ENCODE measurements at regions not wholly inside any gene's neighbourhood (a gene's known extent, or its start where the extent isn't known, plus 50 kb on each side); places are given as distances from the start of the nearest gene placed in this dataset.
A peak's percentile ranks its signal among the peaks of the same experiment; 100 is the strongest.

DNA sequence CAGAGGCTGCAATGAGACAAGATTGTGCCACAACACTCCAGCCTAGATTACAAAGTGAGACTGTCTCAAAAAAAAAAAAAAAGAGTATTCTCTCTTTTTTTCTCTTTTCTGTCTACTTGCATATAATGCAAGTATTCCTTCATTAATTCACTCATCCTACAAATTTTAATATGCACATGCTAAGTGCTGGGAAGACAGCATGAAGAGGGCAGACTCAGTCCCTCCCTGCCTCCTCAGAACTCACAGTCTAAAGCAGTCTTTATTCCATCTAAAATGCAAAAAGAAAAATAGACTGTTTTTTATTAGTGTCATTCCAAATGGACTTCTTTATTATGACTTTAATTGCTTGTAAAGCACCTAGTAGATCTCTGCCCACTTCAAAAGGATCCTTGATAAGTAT lies 85.6 kb downstream of the NKX6-1 start:
- no peaks in the 10 kb centered on the region for H3K36me3 ChIP-seq
- H3K27me3 ChIP-seq, result no peaks in the 10 kb centered on the region
- intact Hi-C loops (cut with DNase I), result no loop called here
- H3K4me3 ChIP-seq (replicated peaks in 1 of 3), result no peak overlapping the region
- peaks cover 22 to 38% of the 10 kb centered on the region in 2 donors for H3K4me1 ChIP-seq
- H3K27ac ChIP-seq, result no peak overlapping the region
- no peaks in the 10 kb centered on the region for H3K9me3 ChIP-seq
- TF ChIP-seq POLR2A (IDR thresholded peaks at IDR 0.05), result no peak
- TF ChIP-seq, protein P1, sequence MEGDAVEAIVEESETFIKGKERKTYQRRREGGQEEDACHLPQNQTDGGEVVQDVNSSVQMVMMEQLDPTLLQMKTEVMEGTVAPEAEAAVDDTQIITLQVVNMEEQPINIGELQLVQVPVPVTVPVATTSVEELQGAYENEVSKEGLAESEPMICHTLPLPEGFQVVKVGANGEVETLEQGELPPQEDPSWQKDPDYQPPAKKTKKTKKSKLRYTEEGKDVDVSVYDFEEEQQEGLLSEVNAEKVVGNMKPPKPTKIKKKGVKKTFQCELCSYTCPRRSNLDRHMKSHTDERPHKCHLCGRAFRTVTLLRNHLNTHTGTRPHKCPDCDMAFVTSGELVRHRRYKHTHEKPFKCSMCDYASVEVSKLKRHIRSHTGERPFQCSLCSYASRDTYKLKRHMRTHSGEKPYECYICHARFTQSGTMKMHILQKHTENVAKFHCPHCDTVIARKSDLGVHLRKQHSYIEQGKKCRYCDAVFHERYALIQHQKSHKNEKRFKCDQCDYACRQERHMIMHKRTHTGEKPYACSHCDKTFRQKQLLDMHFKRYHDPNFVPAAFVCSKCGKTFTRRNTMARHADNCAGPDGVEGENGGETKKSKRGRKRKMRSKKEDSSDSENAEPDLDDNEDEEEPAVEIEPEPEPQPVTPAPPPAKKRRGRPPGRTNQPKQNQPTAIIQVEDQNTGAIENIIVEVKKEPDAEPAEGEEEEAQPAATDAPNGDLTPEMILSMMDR (IDR thresholded peaks at IDR 0.05), result no peak
- DNase-seq, result no peak

DNA sequence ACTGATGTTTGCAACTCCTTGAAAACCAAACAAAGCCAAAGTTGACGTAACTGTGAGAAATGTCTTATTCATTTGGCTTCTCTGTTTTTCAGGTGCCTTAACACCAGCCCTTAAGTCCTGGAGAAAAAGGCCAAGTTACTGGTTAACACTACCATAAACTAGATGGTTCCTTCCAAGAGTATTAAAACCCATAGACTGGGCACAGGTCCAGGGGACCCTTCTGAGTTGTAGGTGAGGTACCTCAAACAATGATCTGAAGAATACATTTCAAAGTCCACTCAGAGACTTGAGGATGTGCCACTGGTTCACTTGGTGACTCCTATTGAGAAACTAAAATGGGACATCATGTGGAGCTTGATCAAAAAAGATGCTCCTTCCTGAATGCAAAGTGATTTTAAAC lies 87.0 kb downstream of the NKX6-1 start:
- Histone ChIP-seq H3K27me3 (no peaks in the 10 kb centered on the region), H3K4me3 (replicated peaks in 1 of 3) (no peak overlapping the region)

DNA sequence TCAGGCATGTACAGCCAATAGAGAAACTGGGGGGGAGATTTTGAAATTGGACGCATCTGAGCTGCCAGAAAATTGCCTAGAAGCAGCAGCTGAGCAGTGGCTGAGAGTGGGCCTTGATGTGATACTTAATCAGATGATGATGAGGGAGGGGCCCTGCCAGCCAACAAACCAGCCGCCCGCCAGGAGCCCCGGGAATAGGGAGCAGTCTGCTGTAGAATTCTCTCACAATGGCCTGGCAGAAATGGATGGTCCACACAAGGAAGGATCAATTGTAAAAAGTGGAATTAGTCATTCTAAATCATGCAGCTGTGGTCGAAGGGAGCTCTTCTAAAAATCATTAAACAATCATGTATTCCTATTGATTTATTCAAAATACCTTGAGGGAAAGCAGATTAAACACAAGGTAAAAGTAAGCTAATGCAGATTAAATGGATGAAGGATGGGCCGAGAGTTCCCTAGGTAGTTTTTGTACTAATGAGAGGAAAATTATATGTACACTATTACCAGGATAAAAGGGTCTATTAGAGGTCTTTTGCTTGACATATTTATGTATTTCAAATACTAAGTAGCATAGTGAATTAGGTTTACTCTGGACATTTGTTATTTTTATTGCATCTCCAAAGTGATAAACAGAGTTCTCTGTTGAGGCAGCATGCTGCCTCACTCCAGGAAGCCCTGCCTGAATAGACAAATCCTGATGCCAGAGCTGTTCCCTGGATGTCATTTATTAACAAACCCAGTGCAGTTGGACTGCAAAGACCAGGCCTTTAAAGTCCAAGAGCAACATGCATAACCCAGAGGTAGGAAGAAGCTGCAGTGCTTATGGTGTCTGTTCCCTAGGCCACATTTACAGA lies 91.3 kb downstream of the NKX6-1 start:
- 87 to 91% methylated on average over 6 of the region's 6 CpGs for WGBS, 2 donors
- no peak for DNase-seq

More for the DNA sequence above, 87.0 kb downstream of the NKX6-1 start:
- DNase-seq, result no peak
- Histone ChIP-seq H3K27ac (peak overlapping the region in 1 of 3 donors; percentile 50), H3K4me1 (peaks cover 26 to 39% of the 10 kb centered on the region in 2 donors), H3K36me3 (no peaks in the 10 kb centered on the region), H3K9me3 (no peaks in the 10 kb centered on the region)
- intact Hi-C loops (cut with DNase I), result no loop called here
- TF ChIP-seq POLR2A (IDR thresholded peaks at IDR 0.05), result no peak
- TF ChIP-seq, protein P1 (IDR thresholded peaks at IDR 0.05), result no peak
- 96 to 97% methylated on average over 1 of the region's 1 CpG for WGBS, 2 donors

DNA sequence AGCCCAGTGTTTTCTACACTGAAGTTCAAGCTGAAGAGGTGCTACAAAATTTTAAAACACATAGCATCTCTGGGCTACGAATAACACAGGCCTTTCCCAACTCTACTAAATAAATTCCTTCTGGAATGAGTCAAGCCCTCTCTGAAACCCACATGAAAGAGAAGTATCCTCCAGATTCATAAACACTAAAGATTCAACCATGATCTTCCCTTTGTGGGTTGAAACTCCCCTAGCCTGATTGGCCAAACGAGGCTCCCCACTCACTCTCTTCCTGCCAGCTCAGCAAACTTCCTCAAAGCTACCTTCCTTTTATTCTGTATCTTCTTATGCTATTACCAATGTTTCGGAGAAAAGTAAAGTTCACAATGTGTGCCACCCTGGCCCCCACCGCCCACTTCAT lies 95.4 kb downstream of the NKX6-1 start:
- WGBS, 2 donors, result 56 to 60% methylated on average over 4 of the region's 4 CpGs

More for the DNA sequence above, 91.3 kb downstream of the NKX6-1 start:
- intact Hi-C loops (cut with DNase I), result no loop called here
- Histone ChIP-seq H3K4me1 (peaks cover 45 to 62% of the 10 kb centered on the region in 2 donors), H3K4me3 (replicated peaks in 1 of 3) (no peak overlapping the region), H3K27ac (peak overlapping the region in 1 of 3 donors; percentile 11), H3K9me3 (no peaks in the 10 kb centered on the region), H3K27me3 (no peaks in the 10 kb centered on the region), H3K36me3 (no peaks in the 10 kb centered on the region)
- TF ChIP-seq POLR2A (IDR thresholded peaks at IDR 0.05), result no peak
- TF ChIP-seq, protein P1 (IDR thresholded peaks at IDR 0.05), result no peak

More for the DNA sequence above, 95.4 kb downstream of the NKX6-1 start:
- no peak for DNase-seq
- H3K27ac ChIP-seq, result peak overlapping the region; percentile 41 to 68 (median 50)
- H3K4me1 ChIP-seq, result peaks cover 34 to 36% of the 10 kb centered on the region in 2 donors
- H3K27me3 ChIP-seq, result no peaks in the 10 kb centered on the region
- TF ChIP-seq, protein P1 (IDR thresholded peaks at IDR 0.05), result no peak
- TF ChIP-seq POLR2A (IDR thresholded peaks at IDR 0.05), result no peak
- no peak overlapping the region for H3K4me3 ChIP-seq (replicated peaks in 1 of 3)
- H3K36me3 ChIP-seq, result no peaks in the 10 kb centered on the region
- intact Hi-C loops (cut with DNase I), result no loop called here
- H3K9me3 ChIP-seq, result no peaks in the 10 kb centered on the region
